ENCODE measurements at regions not wholly inside any gene's neighbourhood (a gene's known extent, or its start where the extent isn't known, plus 50 kb on each side); places are given as distances from the start of the nearest gene placed in this dataset.

DNA sequence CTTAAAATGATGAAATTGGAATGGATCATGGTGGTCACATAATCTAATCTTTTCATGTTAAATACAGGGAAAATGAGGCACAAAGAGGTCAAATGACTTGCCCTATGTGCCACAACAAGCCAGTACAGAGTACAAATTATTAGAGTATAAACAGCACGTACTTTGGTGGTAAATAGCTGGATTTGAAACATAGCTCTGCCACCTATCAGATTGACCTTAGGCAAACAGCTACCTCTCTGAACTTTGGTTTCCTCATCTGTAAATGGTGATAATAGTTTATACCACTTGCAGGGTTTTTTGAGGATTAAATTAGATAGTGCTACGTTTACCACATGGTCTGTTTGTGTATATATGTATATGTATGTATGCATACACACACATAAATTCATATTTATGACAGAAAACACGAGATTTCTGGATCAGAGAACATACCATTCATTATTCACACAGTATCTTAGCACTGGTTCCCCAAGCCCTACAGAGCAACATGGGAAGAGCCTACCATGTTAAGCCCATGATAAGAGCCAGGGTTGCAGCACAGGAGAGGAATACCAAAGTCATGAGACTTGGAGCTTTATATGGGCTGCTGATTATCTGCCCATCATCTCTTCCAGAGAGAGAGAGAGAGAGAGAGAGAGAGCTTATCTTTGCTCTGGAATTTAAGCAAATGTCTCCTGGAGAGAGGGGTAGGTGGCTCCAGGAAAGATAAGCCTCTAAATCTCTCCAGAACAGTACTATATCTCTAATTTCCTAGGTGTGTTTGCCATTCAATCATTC, 73.5 kb downstream of the MDH1 start:
- no peak for TF ChIP-seq EZH2 (IDR thresholded peaks at IDR 0.05; ENCODE audit: insufficient read depth, poor library complexity, severe bottlenecking)
- no peak for TF ChIP-seq EZH2phosphoT487 (IDR thresholded peaks at IDR 0.05; ENCODE audit: insufficient read depth, low read depth)

Data from GM23248 (cell line).